ENCODE measurements at regions not wholly inside any gene's neighbourhood (a gene's known extent, or its start where the extent isn't known, plus 50 kb on each side); places are given as distances from the start of the nearest gene placed in this dataset.

DNA sequence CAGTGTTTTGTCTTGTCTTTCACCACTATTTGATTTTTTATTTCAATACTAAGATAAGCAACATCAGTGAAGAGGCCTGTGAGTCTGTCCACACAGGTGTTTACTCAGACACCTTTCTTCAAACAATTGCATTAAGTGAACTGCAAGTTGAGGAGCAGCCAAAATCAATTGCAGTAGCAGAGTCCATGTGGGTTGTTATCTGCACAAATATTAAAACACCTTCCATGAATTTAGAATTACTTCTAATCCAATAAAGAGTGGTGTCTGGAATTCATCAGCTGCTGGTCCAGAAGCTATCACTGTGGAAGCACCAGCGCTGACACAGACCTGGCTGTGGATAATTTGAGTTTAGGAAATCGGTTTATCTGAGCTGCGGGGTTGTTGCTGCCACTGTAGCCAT lies 83.5 kb upstream of the FAT3 start:
- Mint-ChIP-seq H3K27me3 (ENCODE audit: low read depth) (no peaks in the 10 kb centered on the region), H3K36me3 (ENCODE audit: low read depth) (no peaks in the 10 kb centered on the region), H3K4me1 (no peaks in the 10 kb centered on the region), H3K27ac (no peak overlapping the region), H3K9me3 (no peaks in the 10 kb centered on the region), H3K4me3 (no peak overlapping the region)
- TF ChIP-seq, protein P1, sequence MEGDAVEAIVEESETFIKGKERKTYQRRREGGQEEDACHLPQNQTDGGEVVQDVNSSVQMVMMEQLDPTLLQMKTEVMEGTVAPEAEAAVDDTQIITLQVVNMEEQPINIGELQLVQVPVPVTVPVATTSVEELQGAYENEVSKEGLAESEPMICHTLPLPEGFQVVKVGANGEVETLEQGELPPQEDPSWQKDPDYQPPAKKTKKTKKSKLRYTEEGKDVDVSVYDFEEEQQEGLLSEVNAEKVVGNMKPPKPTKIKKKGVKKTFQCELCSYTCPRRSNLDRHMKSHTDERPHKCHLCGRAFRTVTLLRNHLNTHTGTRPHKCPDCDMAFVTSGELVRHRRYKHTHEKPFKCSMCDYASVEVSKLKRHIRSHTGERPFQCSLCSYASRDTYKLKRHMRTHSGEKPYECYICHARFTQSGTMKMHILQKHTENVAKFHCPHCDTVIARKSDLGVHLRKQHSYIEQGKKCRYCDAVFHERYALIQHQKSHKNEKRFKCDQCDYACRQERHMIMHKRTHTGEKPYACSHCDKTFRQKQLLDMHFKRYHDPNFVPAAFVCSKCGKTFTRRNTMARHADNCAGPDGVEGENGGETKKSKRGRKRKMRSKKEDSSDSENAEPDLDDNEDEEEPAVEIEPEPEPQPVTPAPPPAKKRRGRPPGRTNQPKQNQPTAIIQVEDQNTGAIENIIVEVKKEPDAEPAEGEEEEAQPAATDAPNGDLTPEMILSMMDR (IDR thresholded peaks at IDR 0.05; ENCODE audit: unreplicated experiment in 3 of 3), result no peak

GRCh38 chr11:92140021-92140420 lies 84.6 kb upstream of the FAT3 start:
- no peak overlapping the region for H3K27ac Mint-ChIP-seq
- H3K4me1 Mint-ChIP-seq, result no peaks in the 10 kb centered on the region

GRCh38 chr11:92138296-92138695 lies 86.3 kb upstream of the FAT3 start:
- Mint-ChIP-seq H3K27ac (no peak overlapping the region), H3K36me3 (ENCODE audit: low read depth) (no peaks in the 10 kb centered on the region), H3K27me3 (ENCODE audit: low read depth) (no peaks in the 10 kb centered on the region), H3K4me3 (no peak overlapping the region), H3K4me1 (no peaks in the 10 kb centered on the region), H3K9me3 (peaks cover 2% of the 10 kb centered on the region)
- TF ChIP-seq, protein P1 (IDR thresholded peaks at IDR 0.05; ENCODE audit: unreplicated experiment in 3 of 3), result no peak

More at GRCh38 chr11:92140021-92140420, 84.6 kb upstream of the FAT3 start:
- no peaks in the 10 kb centered on the region for H3K27me3 Mint-ChIP-seq (ENCODE audit: low read depth)
- TF ChIP-seq, protein P1 (IDR thresholded peaks at IDR 0.05; ENCODE audit: unreplicated experiment in 3 of 3), result no peak
- no peaks in the 10 kb centered on the region for H3K9me3 Mint-ChIP-seq
- no peak overlapping the region for H3K4me3 Mint-ChIP-seq
- no peaks in the 10 kb centered on the region for H3K36me3 Mint-ChIP-seq (ENCODE audit: low read depth)

GRCh38 chr11:92137747-92138146 lies 86.9 kb upstream of the FAT3 start:
- Mint-ChIP-seq H3K36me3 (ENCODE audit: low read depth) (no peaks in the 10 kb centered on the region), H3K4me1 (no peaks in the 10 kb centered on the region), H3K27ac (no peak overlapping the region), H3K4me3 (no peak overlapping the region), H3K27me3 (ENCODE audit: low read depth) (no peaks in the 10 kb centered on the region), H3K9me3 (peaks cover 2% of the 10 kb centered on the region)
- TF ChIP-seq, protein P1 (IDR thresholded peaks at IDR 0.05; ENCODE audit: unreplicated experiment in 3 of 3), result no peak

GRCh38 chr11:92136797-92137196 lies 87.8 kb upstream of the FAT3 start:
- TF ChIP-seq, protein P1 (IDR thresholded peaks at IDR 0.05; ENCODE audit: unreplicated experiment in 3 of 3), result no peak
- Mint-ChIP-seq H3K27ac (no peak overlapping the region), H3K9me3 (peaks cover 2% of the 10 kb centered on the region), H3K27me3 (ENCODE audit: low read depth) (no peaks in the 10 kb centered on the region), H3K36me3 (ENCODE audit: low read depth) (no peaks in the 10 kb centered on the region), H3K4me1 (no peaks in the 10 kb centered on the region), H3K4me3 (no peak overlapping the region)

DNA sequence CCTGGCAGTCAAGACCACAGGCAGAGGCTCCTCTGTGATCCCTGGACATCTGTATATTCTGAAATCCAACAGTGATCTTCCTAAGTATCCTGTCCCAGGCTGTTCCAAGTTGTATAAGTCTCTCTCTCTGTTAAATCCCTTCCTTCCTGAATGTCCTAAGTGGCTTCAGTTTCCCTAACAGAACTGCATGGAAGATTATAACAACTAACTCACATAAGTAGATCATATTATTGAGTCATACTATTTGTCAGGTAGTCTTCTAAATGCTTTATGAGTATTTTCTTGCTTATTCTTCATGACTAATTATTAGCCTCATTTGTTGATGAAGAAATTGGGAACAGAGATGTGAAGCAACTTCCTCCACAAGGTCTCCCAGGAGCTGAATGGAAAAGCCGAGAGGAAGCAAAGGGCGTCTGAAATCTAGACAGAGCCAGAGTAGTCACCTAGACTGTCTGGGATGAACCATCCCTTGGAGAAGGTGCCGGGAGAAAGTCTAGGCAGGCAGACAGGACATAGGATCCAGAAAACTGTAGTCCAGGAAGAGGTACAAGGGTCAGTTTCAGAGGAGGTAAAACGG lies 93.2 kb upstream of the FAT3 start:
- TF ChIP-seq, protein P1 (IDR thresholded peaks at IDR 0.05; ENCODE audit: unreplicated experiment in 3 of 3), result no peak
- H3K9me3 Mint-ChIP-seq, result peaks cover 5% of the 10 kb centered on the region
- no peak overlapping the region for H3K4me3 Mint-ChIP-seq
- no peaks in the 10 kb centered on the region for H3K27me3 Mint-ChIP-seq (ENCODE audit: low read depth)
- H3K27ac Mint-ChIP-seq, result no peak overlapping the region
- no peaks in the 10 kb centered on the region for H3K4me1 Mint-ChIP-seq
- H3K36me3 Mint-ChIP-seq (ENCODE audit: low read depth), result no peaks in the 10 kb centered on the region

Measured in nephron (organoid).